Loucy (cell line): ENCODE measurements at regions not wholly inside any gene's neighbourhood (a gene's known extent, or its start where the extent isn't known, plus 50 kb on each side); places are given as distances from the start of the nearest gene placed in this dataset.

Experiments used
- H2AFZ ChIP-seq: fragments of 200-600 bp; sonication (generic); 2 replicates; pipeline ENCODE4 v1.6.0; 2016; ENCODE audit warnings: antibody characterized with exemption, mild to moderate bottlenecking, low read length, moderate library complexity
- H3F3A ChIP-seq: fragments of 200-600 bp; 2 replicates; pipeline ENCODE4 v1.6.0; 2016; ENCODE audit warnings: antibody characterized with exemption, low read depth, mild to moderate bottlenecking
- H3K27me3 ChIP-seq: fragments of 200-600 bp; sonication (generic); 2 replicates; pipeline ENCODE4 v1.6.1; 2014; ENCODE audit warnings: low read length, mild to moderate bottlenecking; ENCODE audit not compliant: insufficient read depth, poor library complexity, severe bottlenecking
- H3K36me3 ChIP-seq: fragments of 200-600 bp; sonication (generic); 2 replicates; pipeline ENCODE4 v1.6.1; 2016; ENCODE audit warnings: low read length; ENCODE audit not compliant: insufficient read depth
- H3K4me1 ChIP-seq: fragments of 200-600 bp; sonication (generic); 2 replicates; pipeline ENCODE4 v1.5.1; 2014; ENCODE audit warnings: low read length, mild to moderate bottlenecking; ENCODE audit not compliant: insufficient read depth, poor library complexity, severe bottlenecking
- H3K4me2 ChIP-seq: fragments of 200-600 bp; sonication (generic); 2 replicates; pipeline ENCODE4 v1.6.0; 2014; ENCODE audit warnings: antibody characterized with exemption, low read length, low read depth, mild to moderate bottlenecking; ENCODE audit not compliant: poor library complexity, severe bottlenecking
- H3K4me3 ChIP-seq: fragments of 200-600 bp; sonication (generic); 2 replicates; pipeline ENCODE4 v1.5.1; 2014; ENCODE audit warnings: low read length, mild to moderate bottlenecking, mixed read lengths; ENCODE audit not compliant: poor library complexity, severe bottlenecking
- H3K79me2 ChIP-seq: fragments of 200-600 bp; sonication (generic); 2 replicates; pipeline ENCODE4 v1.6.1; 2014; ENCODE audit warnings: low read length; ENCODE audit not compliant: insufficient read depth
- H3K9ac ChIP-seq: fragments of 200-600 bp; sonication (generic); 2 replicates; pipeline ENCODE4 v1.6.0; 2014; ENCODE audit warnings: mild to moderate bottlenecking, low read depth, low read length, moderate library complexity; ENCODE audit not compliant: poor library complexity, severe bottlenecking
- H3K9me2 ChIP-seq: fragments of 200-600 bp; sonication (generic); replicated peaks from 2 replicates; pipeline ENCODE4 v1.6.1; 2016; ENCODE audit warnings: low read depth, low read length, mixed read lengths
- H3K9me3 ChIP-seq: fragments of 200-600 bp; sonication (generic); 2 replicates; pipeline ENCODE4 v1.6.1; 2014; ENCODE audit warnings: mild to moderate bottlenecking, antibody characterized with exemption, low read length, low read depth; ENCODE audit not compliant: insufficient read depth
- H4K20me1 ChIP-seq: fragments of 200-600 bp; sonication (generic); 2 replicates; pipeline ENCODE4 v1.6.0; 2014; ENCODE audit warnings: antibody characterized with exemption, low read length, mild to moderate bottlenecking; ENCODE audit not compliant: insufficient read depth, poor library complexity, severe bottlenecking
- CTCF ChIP-seq: fragments of 200-600 bp; sonication (generic); conservative IDR thresholded peaks from 2 replicates; pipeline ENCODE4 v1.5.1; 2014; ENCODE audit warnings: mild to moderate bottlenecking, antibody characterized with exemption, low read length
- EZH2phosphoT487 ChIP-seq: fragments of 200-600 bp; IDR thresholded peaks from 2 replicates; pipeline ENCODE4 v1.6.1; 2018; ENCODE audit warnings: antibody characterized with exemption, mild to moderate bottlenecking, moderate library complexity, borderline replicate concordance

GRCh38 chr20:51210084-51210483 is 187.2 kb upstream of the KCNG1 start:
- Histone ChIP-seq H3K36me3 (no peaks in the 10 kb centered on the region), H3K27me3 (no peaks in the 10 kb centered on the region), H4K20me1 (no peaks in the 10 kb centered on the region), H3F3A (no peaks in the 10 kb centered on the region), H3K4me3 (no peak overlapping the region), H3K9me2 (no peaks in the 10 kb centered on the region), H3K79me2 (no peaks in the 10 kb centered on the region), H3K9me3 (no peaks in the 10 kb centered on the region), H2AFZ (no peak overlapping the region), H3K9ac (no peak overlapping the region), H3K4me1 (no peaks in the 10 kb centered on the region), H3K4me2 (no peak overlapping the region)
- TF ChIP-seq EZH2phosphoT487 (no peak), CTCF (no peak)

DNA sequence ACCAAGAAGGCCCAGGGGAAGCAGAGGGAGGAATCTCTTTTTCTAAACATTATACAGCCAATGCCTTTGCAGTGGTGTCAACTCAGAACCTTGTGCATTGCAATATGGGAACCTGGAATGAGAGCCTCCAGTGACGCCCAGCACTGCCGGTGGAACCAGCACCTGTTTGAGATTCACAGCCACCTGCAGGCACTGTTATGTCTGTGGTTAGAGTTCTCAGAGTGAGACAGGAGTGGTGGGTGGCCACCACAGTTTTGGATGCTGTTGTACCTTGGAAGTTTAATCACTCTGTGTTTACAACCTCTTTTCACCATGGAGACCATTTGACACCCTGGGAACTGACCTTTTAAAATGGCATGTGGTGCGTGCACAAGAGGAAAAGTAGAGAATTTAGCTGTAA is 185.3 kb upstream of the KCNG1 start:
- H3K4me2 ChIP-seq, result no peak overlapping the region
- no peaks in the 10 kb centered on the region for H3K9me3 ChIP-seq
- H3K9ac ChIP-seq, result no peak overlapping the region
- no peaks in the 10 kb centered on the region for H4K20me1 ChIP-seq
- no peaks in the 10 kb centered on the region for H3K4me1 ChIP-seq
- H3K79me2 ChIP-seq, result no peaks in the 10 kb centered on the region
- no peaks in the 10 kb centered on the region for H3K36me3 ChIP-seq
- no peaks in the 10 kb centered on the region for H3F3A ChIP-seq
- H2AFZ ChIP-seq, result no peak overlapping the region
- TF ChIP-seq CTCF, result no peak
- TF ChIP-seq EZH2phosphoT487, result no peak
- no peak overlapping the region for H3K4me3 ChIP-seq
- no peaks in the 10 kb centered on the region for H3K27me3 ChIP-seq
- no peaks in the 10 kb centered on the region for H3K9me2 ChIP-seq

DNA sequence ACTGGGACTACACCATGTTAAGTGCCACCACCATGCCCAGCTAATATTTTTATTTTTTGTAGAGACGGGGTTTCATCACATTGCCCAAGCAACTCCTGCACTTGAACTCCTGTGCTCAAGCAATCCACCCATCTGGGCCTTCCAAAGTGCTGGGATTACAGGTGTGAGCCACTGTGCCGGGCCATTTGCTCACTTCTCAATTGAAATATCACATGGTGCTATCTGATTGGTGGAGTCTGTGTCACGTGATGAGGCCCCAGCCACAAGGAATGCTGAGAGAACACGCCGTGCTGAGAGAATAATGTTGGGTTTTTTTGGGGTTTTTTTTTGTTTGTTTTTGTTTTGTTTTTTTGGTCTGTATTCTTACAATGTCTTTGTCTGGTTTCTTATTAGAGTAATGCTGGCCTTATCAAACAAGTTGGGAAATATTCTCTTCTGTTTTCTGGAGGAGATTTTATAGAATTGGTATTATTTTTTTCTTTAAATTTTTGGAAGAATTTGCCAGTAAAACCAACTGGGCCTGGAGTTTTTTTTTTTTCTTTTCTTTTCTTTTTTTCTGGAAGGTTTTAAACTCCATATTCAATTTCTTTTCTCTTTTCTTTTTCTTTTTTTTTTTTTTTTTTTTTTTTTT is 183.2 kb upstream of the KCNG1 start:
- Histone ChIP-seq H3K4me3 (no peak overlapping the region), H3K4me1 (no peaks in the 10 kb centered on the region), H3K4me2 (no peak overlapping the region), H3K9ac (no peak overlapping the region), H3K27me3 (no peaks in the 10 kb centered on the region), H2AFZ (no peak overlapping the region), H3K36me3 (no peaks in the 10 kb centered on the region), H3K9me2 (no peaks in the 10 kb centered on the region), H3K9me3 (no peaks in the 10 kb centered on the region), H4K20me1 (no peaks in the 10 kb centered on the region), H3K79me2 (no peaks in the 10 kb centered on the region), H3F3A (no peaks in the 10 kb centered on the region)
- no peak for TF ChIP-seq EZH2phosphoT487
- no peak for TF ChIP-seq CTCF
